Brain microvascular endothelial cell (primary cell): ENCODE measurements at regions not wholly inside any gene's neighbourhood (a gene's known extent, or its start where the extent isn't known, plus 50 kb on each side); places are given as distances from the start of the nearest gene placed in this dataset.

Experiments used
- DNase-seq: peaks from one replicate; pipeline ENCODE4 v3.0.0-alpha.2; 2020
- H3K27ac ChIP-seq: fragments of 250-450 bp; sonication (Bioruptor Pico); 2 replicates; pipeline ENCODE4 v1.5.1; 2020; ENCODE audit warnings: mild to moderate bottlenecking, moderate library complexity
- H3K27me3 ChIP-seq: fragments of 250-450 bp; sonication (Bioruptor Pico); replicated peaks from 2 replicates; pipeline ENCODE4 v1.5.1; 2020; ENCODE audit warnings: mild to moderate bottlenecking
- H3K36me3 ChIP-seq: fragments of 250-450 bp; sonication (Bioruptor Pico); replicated peaks from 2 replicates; pipeline ENCODE4 v1.5.1; 2020; ENCODE audit warnings: mild to moderate bottlenecking
- H3K4me3 ChIP-seq: 2 replicates; pipeline ENCODE4 v1.5.1; 2011; ENCODE audit warnings: low read depth, mild to moderate bottlenecking, control low read depth, low read length, moderate library complexity
- in situ Hi-C: cut with HindIII; loops from 2 replicates; pipeline ENCODE4 v1.10.0; 2017; ENCODE audit warnings: low sequenced_read_pairs, low pct_ligation_motif_present
- TF ChIP-seq, protein P1 (sequence below): IDR thresholded peaks from 2 replicates; pipeline ENCODE4 v1.5.1; 2011; ENCODE audit warnings: low read depth, mild to moderate bottlenecking, moderate library complexity, low read length, control low read depth, inconsistent platforms; ENCODE audit errors: missing control alignments

DNA sequence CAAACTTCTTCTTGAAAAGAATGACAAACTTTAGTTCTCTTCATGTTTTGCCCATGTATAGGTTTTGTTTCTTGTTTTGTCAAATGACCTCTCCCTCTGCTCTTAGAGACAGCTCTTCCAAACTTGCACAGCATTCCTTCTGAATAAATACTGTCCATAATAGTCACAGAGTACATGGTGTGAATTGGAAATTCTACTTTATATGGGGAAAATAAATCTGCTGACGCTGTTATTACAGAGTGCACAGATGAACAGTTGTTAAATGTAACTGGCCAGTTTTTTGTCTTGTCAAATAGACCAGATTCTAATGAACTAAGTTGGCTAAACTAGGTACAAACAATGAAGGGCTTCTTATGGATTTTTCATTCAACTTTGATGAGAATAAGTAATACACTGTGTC, 115.8 kb upstream of the DTNA start:
- H3K36me3 ChIP-seq: no peaks in the 10 kb centered on the region
- TF ChIP-seq, protein P1, sequence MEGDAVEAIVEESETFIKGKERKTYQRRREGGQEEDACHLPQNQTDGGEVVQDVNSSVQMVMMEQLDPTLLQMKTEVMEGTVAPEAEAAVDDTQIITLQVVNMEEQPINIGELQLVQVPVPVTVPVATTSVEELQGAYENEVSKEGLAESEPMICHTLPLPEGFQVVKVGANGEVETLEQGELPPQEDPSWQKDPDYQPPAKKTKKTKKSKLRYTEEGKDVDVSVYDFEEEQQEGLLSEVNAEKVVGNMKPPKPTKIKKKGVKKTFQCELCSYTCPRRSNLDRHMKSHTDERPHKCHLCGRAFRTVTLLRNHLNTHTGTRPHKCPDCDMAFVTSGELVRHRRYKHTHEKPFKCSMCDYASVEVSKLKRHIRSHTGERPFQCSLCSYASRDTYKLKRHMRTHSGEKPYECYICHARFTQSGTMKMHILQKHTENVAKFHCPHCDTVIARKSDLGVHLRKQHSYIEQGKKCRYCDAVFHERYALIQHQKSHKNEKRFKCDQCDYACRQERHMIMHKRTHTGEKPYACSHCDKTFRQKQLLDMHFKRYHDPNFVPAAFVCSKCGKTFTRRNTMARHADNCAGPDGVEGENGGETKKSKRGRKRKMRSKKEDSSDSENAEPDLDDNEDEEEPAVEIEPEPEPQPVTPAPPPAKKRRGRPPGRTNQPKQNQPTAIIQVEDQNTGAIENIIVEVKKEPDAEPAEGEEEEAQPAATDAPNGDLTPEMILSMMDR: no peak
- H3K27me3 ChIP-seq: no peaks in the 10 kb centered on the region
- DNase-seq: no peak
- no peak overlapping the region for H3K27ac ChIP-seq
- no peak overlapping the region for H3K4me3 ChIP-seq
- in situ Hi-C loops: no loop called here

DNA sequence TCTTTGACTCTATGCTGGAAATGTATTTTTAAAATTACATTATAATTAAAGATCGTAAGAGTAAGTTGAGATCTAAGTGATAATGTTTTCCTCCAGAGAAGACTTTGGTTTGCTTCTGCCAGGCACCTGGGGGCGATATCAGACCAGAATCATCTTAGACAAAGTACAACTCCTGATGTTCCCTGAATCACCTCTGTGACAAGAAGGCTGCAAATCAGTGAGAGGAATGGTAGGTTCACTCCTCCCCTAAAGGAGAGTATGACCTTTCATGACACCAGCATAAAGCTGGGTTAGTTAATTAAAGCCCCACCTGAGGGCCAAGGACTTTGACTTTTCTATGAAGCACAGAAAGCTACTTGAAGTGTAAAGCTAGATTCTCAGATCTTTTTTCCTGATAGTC, 114.4 kb upstream of the DTNA start:
- TF ChIP-seq, protein P1: peak; percentile 63
- in situ Hi-C loops: no loop called here
- H3K4me3 ChIP-seq: no peak overlapping the region

GRCh38 chr18:34598120-34598635, 111.9 kb upstream of the DTNA start:
- H3K27me3 ChIP-seq: no peaks in the 10 kb centered on the region
- no peak overlapping the region for H3K27ac ChIP-seq
- in situ Hi-C loops: no loop called here
- H3K36me3 ChIP-seq: no peaks in the 10 kb centered on the region
- H3K4me3 ChIP-seq: no peak overlapping the region
- TF ChIP-seq, protein P1: no peak
- DNase-seq: no peak

More for the DNA sequence above, 114.4 kb upstream of the DTNA start:
- Histone ChIP-seq H3K27ac (no peak overlapping the region), H3K36me3 (no peaks in the 10 kb centered on the region), H3K27me3 (no peaks in the 10 kb centered on the region)
- DNase-seq: peak; percentile 11

- no peak overlapping the region for H3K27ac ChIP-seq
- TF ChIP-seq, protein P1: no peak
- H3K36me3 ChIP-seq: no peaks in the 10 kb centered on the region
- no peak for DNase-seq
- no peak overlapping the region for H3K4me3 ChIP-seq
- in situ Hi-C loops: no loop called here
- no peaks in the 10 kb centered on the region for H3K27me3 ChIP-seq
Observed at GRCh38 chr18:34600158-34600557, 109.9 kb upstream of the DTNA start.

DNA sequence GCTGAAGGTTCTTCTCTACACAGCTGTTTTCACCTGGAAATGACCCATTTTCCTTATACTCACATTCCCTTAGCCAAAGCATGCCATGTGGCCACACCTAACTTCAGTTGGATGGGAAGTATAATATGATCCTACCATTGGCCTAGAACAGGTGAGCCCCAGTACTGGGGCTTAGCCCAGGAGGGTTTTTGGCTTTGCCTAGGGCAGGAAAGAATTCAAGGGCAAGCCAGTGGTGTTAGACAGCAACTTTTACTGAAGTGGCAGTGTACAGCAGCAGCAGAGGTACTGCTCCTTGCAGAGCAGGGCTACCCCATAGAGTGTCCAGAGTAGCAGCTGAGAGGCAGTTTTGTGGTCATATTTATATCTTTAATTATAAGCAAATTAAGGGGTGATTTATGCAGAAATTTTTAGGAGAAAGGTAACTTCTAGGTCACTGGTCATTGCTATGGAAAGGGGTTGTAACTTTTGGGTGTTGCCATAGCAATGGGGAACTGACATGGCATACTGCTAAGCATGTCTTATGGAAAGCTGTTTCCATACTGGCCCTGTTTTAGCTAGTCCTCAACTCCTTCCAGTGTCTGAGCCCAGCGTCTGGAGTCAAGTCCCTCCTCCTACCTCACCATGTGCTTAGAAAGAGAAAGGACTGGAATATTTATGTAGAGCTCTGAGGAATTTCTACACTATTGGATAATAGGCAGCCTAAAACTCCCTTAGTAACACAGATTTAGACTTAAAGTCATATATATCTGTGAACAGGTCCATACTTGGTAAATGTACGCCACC, 109.0 kb upstream of the DTNA start:
- Histone ChIP-seq H3K27me3 (no peaks in the 10 kb centered on the region), H3K36me3 (no peaks in the 10 kb centered on the region), H3K27ac (no peak overlapping the region), H3K4me3 (no peak overlapping the region)
- TF ChIP-seq, protein P1: no peak
- in situ Hi-C loops: no loop called here
- no peak for DNase-seq
